Head of caudate nucleus (tissue), 42 donors: ENCODE measurements at regions not wholly inside any gene's neighbourhood (a gene's known extent, or its start where the extent isn't known, plus 50 kb on each side); places are given as distances from the start of the nearest gene placed in this dataset.
"Not testable (repeated sequence)": the region's sequence is repeated elsewhere in the genome, so short reads cannot be mapped to it uniquely, and the experiment has no call there.

ENCODE experiments used
- DNase-seq, 42 donors: peaks; one replicate each; pipeline versions ENCODE4 v3.0.0 to v3.0.0-alpha.2; 2020 to 2021; ENCODE audit warnings: mixed read lengths in 7 of 42
- intact Hi-C: fragments of 100-400 bp; cut with DNase I; formaldehyde crosslinking; loops from one replicate; pipeline ENCODE4 v1.15.0; 2022

DNA sequence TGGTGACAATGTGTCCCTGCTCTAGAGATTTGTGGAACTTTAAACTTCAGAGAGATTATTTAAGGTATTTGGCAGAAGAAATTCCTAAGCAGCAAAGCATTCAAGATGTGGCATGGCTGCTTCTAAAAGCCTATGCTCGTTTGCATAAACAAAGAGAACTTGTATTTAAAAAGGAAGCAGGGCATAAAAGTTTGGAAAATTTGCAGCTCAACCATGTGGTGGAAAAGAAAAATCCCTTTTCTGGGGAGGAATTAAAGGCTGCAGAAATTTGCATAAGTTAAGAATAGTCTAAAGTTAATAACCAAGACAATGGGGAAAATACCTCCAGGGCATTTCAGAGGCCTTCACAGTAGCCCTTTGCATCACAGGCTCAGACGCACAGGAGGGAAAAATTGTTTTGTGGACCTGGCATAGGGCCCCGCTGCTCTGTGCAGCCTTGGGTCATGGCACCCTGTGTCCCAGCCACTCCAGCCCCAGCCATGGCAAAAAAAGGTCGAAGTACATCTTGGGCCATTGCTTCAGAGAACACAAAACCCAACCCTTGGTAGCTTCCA is 1109.1 kb downstream of the OTOL1 start:
- intact Hi-C loops, result no loop called here
- DNase-seq, result no peak

DNA sequence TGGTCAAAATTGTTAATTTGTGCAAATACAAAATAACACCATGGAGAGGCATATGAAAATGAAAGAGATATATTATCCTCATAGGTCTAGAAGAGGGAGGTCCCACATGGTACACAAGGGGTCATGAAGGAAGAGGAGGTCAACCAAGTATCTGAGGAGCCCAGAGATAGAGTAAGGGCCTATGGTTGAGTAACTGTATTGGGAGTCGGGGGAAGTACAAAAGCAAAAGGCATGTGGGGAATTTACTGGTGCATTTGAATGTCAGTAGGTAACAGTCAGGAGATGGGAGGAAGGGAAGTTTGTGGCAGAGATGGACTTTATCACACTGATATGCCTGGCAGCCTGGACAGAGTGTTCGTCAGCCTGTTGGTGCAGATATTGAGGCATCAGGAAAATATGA is 1113.7 kb downstream of the OTOL1 start:
- intact Hi-C loops, result no loop called here
- DNase-seq, result no peak

DNA sequence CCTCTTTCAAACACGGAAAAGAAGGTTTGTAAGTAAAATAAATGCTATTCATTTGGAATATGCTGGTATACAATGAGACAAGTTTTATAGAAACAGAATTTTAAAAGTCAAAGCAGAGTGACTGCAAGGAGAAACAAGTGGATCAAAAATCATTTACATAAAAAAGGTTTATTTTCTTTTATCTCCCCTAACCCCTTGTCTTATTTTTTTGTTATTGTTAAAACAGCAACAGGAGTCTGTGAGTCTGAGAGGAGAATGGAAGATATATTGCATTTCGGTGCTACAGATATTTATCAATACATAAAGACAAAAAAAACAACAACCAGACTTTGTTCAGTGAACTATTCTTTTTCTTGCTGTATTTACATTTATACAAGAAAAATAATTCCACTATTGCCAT is 1116.4 kb downstream of the OTOL1 start:
- intact Hi-C loops, result no loop called here
- DNase-seq, result no peak

DNA sequence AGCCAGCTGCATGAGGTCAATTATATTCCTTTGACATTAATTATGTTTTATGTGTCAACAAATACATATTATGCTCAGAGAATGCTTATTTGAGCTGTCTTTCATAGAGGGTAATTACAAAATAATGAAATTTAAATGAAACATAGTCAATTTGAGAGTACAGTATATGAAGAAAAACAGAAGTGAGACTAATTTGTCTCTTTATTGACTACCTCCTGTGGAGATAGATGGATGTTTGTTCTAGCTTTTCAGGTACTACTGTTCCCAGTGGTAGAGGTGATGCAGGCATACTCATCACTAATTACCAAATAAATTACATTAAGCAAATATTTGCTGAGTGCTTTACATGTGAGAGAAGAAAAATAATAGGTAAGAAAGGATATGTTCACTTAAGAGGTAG is 1129.6 kb downstream of the OTOL1 start:
- intact Hi-C loops, result no loop called here
- no peak for DNase-seq

DNA sequence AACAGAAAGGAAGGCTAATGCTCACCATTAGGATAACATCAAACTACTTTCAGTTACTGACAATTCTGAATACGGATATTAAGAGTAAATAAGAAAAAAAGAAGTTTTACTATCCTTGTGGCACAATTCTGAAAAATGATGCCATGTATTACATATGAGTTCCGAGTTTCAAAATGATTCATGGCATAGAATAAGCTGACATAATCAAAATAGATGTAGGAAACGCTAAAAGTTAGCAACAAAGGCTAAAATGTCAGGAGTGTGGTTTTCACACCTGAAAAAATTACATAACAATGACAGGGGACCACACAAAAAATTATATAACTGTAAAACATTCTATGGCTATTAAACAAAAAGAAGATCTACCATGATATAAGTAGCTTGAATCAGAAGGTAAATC is 1131.9 kb downstream of the OTOL1 start:
- no peak for DNase-seq
- intact Hi-C loops, result no loop called here

DNA sequence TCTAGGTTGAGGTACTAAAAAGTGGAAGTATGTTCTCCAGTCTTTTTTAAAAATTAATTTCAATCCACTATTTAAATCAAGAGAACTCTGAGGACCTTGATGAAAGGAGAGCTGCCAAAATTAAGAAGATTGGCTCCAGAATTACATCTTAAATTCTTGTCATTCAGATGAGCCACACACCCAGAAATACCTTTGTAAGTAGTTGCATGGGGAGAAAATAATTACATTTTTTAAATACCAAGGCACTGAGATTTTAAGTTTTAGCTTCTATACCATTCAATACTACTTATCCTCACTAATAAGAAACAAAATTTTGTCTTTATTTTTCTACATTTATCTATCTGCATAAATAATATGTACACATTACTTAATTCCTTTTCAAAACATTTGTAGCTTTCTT is 1132.8 kb downstream of the OTOL1 start:
- intact Hi-C loops, result no loop called here
- no peak for DNase-seq

DNA sequence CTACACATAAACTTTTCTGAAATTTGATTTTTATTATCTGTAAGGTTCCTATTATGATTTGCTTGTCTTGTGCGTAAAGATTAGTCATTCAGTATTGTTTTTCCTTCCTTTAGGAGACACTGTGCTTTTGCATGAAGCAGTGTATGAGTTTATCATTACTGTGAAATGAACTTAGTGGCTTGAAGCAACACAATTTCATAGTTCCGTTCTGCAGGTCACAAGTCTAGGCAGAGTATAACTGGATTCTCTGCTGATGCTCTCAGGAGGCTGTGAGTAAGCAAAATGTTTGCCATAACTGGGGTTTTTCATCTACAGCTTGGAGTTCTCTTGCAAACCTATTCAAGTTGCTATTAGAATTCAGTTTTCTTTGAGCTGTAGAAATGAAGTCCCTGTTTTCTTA is 1136.1 kb downstream of the OTOL1 start:
- no peak for DNase-seq
- intact Hi-C loops, result no loop called here

DNA sequence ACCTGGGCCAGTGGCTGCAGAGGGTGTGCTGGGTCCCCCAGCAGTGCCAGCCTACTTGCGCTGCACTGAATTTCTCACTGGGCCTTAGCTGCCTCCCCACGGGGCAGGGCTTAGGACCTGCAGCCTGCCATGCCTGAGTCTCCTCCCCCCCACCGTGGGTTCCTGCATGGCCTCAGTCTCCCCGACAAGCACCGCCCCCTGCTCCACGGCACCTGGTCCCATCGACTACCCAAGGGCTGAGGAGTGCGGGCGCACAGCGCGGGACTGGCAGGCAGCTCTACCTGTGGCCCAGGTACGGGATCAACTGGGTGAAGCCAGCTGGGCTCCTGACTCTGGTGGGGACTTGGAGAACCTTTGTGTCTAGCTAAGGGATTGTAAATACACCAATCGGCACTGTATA is 1143.6 kb downstream of the OTOL1 start:
- DNase-seq, intact Hi-C loops: not testable (repeated sequence)

DNA sequence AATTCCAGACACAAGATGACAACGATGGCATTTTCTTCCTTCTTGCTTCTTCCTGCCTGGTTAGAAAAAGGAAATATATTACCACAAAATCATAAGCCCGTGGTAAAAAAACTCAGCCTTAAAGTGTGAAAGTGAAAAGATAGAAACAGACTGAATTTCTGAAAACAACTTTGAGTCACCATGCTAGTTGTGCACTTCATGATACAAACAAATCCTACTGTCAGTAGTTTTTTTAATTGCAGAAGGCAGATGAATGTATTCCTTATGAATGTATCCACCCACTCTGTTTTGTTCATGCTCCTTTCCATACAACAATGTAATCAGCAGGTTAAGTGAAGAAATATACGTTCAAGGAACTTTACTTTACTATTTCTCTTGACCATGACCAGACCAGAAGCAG is 1144.7 kb downstream of the OTOL1 start:
- intact Hi-C loops, result no loop called here
- no peak for DNase-seq

DNA sequence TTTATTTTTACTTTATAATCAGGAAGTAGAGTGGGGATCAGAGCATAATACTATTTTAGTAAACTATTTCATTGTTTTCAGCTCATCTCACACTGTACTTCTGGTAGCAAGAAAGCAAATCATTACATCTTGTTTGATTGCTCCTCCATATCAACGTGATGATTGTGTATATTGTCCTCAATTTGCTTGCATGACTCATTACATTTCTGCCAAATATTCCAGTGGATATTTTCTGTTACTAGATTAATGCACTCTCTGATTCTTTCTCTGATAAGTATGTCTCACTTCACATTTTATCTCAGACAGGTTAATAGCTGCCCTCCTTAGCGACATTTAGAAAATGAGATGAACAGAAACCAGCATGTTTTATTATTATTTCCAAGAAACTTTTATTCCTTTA is 1145.3 kb downstream of the OTOL1 start:
- intact Hi-C loops, result no loop called here
- no peak for DNase-seq

DNA sequence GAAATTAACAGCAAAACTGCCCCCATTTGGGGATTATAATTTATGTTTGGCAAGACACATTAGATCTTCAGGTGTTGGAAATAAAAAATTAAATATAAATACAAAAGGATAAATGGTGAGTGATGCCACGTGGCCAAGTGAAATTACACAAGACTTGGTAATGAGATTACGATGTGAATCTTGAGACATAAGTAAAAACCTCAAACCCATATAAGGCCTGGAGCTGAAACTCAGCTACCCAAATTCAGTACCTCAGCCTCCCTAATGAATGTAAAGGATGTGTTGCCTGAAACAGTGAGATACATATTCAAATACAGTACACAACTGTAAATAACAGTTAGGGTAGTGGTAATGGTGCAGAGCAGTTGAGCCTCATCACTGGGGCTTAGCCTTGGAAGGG is 1146.6 kb downstream of the OTOL1 start:
- intact Hi-C loops, result no loop called here

DNA sequence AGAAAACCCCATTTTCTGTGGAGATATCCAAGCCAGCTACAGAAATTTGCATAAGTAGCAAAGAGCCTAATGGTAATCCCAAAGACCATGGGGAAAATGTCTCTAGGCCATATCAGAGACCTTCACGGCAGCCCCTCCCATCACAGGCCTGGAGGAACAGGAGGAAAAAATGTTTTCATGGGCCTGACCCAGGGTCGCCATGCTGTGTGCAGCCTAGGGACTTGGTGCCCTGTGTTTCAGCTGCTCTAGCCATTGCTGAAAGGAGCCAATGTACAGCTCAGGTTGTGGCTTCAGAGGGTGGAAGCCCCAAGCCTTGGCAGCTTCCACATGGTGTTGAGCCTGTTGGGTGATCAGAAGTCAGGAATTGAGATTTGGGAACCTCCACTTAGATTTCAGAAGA is 1150.7 kb downstream of the OTOL1 start:
- DNase-seq, result no peak
- intact Hi-C loops, result no loop called here

More for the DNA sequence above, 1146.6 kb downstream of the OTOL1 start:
- no peak for DNase-seq

DNA sequence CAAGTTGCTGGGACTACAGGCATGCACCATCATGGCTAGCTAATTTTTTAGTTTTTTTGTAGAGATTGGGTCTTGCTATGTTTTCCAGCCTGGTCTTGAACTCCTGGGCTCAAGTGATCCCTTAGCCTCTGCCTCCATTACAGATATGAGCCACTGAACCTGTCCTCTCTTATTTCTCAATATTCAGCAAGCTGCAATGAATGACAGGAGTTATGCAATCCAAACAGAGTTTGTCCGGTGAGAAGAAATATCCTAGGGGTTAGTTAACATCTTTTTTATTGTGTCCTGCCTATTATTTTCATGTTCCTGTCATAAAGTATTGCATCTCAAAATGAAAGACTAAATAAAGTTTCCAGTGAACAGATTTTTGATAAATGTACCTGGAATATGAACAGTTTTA is 1161.4 kb downstream of the OTOL1 start:
- intact Hi-C loops, result no loop called here
- DNase-seq, result no peak

DNA sequence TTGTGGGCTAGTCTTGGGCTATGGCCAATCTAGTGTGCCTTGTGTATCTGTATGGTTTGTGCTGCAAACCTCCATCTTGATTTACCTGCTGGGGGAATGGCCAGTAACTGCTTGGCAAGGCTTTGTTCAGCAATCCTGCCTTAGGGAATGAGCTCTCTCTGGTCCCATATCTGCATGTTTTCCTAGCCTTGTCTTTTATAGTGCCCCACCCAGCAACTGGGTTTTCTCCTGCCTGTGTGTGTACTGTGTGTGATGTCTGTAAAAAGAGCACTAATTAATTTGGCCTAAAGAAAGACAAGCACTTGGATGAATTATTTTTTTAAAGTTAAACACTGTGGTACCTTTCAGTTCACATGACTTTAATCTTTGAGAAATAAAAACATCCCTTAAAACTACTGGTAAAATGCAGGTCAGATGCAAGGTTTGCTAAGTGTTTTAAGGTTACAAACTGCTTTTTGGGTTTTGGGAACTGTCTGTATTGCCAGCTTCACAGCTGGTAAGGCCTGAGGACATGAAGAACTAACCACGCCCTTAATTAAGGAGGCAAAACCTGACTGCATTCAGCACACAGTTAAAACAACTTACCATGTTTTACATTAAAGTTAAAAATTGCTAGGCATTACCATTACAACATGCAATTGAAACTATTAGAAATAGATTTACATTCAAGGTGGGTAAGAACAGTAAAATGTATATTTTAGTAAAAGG is 1169.2 kb downstream of the OTOL1 start:
- intact Hi-C loops, result no loop called here
- DNase-seq, result no peak

DNA sequence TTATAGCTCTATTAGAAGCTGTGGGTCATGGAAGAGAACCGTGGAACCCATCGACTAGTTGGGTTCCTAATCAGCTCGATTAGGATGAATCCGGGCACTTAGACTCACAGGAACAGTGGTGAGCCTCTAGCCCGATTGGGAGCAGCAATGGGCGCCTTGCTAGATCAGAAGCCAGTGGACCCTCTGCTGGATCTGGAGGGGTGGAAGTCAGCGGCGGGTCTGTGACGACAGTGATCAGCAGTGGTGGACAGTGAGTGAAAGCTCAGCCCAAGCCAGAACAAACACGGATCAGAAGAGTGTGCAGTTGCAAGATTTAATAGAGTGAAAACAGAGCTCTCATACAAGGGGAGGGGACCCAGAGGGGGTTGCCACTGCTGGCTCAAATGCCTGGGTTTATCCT is 1170.2 kb downstream of the OTOL1 start:
- intact Hi-C loops, result no loop called here
- DNase-seq, result no peak

DNA sequence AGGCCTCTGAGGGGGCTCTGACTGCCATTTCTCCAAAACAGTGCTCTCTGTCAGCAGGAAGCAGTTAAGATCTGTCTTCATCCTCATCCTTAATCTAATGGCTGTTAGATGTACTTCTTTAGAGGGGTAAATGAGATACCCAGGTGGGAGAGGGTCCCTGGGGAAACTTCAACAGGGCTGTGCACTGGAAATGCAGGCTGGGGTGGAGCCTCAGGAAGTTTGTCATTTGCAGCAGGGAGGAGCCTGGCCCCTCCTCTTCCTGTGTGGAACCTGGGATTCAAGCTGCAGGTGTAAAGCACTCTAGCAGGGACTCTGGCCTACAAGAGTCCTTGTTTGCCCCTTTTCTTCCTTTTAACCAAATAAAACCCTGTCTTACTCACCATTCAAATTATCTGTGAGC is 1173.6 kb downstream of the OTOL1 start:
- intact Hi-C loops, result no loop called here
- DNase-seq, result no peak

DNA sequence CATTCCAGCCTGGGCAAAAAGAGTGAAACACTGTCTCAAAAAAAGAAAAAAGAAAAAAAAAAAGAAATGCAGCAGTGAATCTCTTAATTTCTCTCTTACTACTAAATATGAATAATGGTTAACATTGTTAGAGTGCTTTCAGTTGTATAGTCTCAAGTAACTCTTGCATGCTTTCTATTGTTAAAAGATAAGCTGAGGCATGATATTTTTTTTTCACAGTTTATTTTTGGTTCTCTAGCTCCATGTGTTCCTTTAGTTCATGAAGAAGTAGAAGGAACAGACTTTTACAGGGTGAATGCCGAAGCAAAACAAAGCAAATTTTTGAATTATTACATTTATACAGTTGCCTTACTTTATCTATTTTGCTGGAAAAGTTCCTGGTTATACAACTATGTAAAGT is 1180.9 kb downstream of the OTOL1 start:
- intact Hi-C loops, result no loop called here
- DNase-seq, result no peak

DNA sequence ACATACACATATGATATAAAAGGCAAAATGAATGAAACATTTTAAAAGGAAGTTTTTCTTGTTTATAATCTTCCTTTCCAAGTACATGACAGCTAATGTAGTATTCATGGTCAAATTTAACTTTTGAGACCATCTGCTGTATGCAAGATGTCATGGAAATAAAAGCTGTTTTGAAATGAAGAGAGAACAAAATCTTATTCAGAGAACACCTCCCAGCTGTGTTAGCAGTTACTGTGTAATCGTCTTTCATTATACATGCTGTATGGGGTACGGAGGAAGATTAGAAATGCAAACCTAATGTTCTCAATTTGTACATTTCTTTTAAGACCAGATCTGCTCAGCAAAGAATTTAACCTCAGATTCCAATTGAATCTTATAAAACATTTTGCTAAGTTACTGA is 1182.3 kb downstream of the OTOL1 start:
- intact Hi-C loops, result no loop called here
- no peak for DNase-seq

DNA sequence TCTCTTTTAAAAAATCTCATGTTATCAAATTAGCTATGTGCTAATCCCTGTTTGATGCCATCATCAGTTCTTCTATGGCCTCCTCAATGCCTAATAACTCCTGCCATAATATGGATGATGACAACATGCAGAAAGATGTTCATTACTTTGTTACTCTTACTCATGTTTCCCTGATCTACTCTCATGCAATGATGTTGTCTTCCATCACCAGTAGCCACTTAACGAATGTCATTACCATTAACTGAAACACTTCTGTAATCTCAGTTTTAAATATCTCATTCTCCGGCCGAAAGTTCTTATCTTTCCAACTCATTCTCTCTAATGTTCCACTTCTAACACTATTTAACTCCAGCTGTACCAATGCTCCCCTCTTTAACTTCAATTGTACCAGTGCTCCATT is 1187.7 kb downstream of the OTOL1 start:
- intact Hi-C loops, result no loop called here
- DNase-seq, result no peak

DNA sequence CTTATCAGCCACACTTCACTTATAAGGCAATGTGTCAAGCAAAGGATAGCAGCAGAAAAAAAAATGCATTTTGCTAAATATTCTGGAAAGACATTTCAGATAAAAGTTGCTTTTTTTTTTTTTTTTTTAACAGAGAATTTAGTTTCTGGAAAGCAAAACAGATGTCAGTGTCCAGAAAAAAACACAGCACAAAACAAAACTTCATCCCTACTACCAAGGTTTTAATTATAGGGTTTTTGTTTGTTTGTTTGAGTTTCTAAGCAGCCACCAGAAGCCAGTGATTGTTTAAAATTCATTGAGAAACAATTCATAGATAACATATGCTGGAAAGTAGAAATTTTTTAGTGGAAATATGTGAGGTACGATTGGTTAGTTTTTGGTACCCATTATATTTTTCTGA is 1202.7 kb downstream of the OTOL1 start:
- intact Hi-C loops, result no loop called here
- no peak for DNase-seq

DNA sequence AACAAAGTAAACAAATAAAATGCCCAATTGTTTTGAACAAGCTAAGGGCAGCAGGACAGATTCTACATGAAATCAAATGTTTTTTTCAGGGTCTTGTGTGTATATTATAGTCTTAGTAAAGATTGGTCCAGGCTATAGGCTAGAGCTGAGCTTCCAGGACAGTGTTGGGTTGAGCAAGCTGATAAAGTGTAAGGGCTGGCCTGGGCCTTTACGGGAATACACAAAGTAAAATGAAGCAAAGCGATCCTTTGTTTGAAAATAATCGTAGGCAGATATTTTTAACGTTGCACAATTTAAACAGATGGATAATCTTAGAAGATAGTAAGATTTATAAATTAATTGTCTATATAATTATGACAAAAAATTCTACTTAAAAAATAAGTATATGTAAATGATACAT is 1204.6 kb downstream of the OTOL1 start:
- intact Hi-C loops, result no loop called here
- no peak for DNase-seq
